Stomach (tissue), 4 donors: ENCODE measurements at regions not wholly inside any gene's neighbourhood (a gene's known extent, or its start where the extent isn't known, plus 50 kb on each side); places are given as distances from the start of the nearest gene placed in this dataset.

ENCODE experiments used
- EP300 ChIP-seq: sonication (generic); formaldehyde crosslinking; IDR thresholded peaks from one replicate; pipeline ENCODE4 v1.6.1; 2017; ENCODE audit warnings: antibody characterized with exemption
- POLR2A ChIP-seq, 4 donors: fragments of 450-650 bp; IDR thresholded peaks; one replicate each; pipeline ENCODE4 v1.6.1; 2016; ENCODE audit warnings: antibody characterized with exemption in 4 of 4, control low read depth in 2 of 4, mild to moderate bottlenecking in 1 of 4, moderate library complexity in 1 of 4
- TF ChIP-seq, protein P1 (sequence below), 7 experiments: fragments of 450-650 bp in 4 of 7; fragments of 200-600 bp in 3 of 7; sonication (generic) in 3 of 7; IDR thresholded peaks; one replicate each; pipeline ENCODE4 v1.5.1; 2016 to 2019; ENCODE audit warnings: antibody characterized with exemption in 7 of 7, control low read depth in 2 of 7, mild to moderate bottlenecking in 1 of 7

DNA sequence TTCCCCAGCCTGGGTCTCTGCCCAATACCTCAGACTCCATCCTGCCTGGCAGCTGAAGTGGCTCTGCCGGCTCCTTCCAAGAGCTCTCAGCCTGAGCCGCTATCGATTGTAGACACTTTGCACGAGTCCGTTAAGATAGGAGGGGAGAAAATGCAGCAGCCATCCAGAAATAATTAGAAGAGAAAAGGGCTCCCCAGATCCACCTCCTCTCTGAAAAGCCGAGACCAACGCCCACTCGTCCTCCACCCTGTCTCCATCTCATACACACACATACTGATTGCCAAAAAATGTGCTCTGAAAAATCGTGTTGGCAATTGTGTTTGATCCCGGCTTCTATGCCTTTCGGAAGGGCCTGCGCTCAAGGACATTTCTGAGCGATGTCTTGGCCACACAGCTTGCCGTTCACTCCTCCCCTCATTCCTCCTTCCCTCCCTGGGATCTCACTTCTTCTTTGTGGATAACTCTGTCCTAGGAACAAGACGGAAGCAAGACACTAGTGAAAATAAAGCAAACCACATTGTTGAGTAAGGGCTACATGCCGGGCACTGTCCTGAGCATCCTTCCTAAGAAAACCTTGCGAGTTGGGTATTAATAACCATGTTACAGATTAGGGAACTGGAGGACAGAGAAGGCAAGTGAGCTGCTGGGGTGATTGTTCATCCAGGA lies 372.8 kb upstream of the MYT1L start:
- TF ChIP-seq POLR2A (IDR thresholded peaks at IDR 0.05) (no peak), EP300 (no peak)
- TF ChIP-seq, protein P1, sequence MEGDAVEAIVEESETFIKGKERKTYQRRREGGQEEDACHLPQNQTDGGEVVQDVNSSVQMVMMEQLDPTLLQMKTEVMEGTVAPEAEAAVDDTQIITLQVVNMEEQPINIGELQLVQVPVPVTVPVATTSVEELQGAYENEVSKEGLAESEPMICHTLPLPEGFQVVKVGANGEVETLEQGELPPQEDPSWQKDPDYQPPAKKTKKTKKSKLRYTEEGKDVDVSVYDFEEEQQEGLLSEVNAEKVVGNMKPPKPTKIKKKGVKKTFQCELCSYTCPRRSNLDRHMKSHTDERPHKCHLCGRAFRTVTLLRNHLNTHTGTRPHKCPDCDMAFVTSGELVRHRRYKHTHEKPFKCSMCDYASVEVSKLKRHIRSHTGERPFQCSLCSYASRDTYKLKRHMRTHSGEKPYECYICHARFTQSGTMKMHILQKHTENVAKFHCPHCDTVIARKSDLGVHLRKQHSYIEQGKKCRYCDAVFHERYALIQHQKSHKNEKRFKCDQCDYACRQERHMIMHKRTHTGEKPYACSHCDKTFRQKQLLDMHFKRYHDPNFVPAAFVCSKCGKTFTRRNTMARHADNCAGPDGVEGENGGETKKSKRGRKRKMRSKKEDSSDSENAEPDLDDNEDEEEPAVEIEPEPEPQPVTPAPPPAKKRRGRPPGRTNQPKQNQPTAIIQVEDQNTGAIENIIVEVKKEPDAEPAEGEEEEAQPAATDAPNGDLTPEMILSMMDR (IDR thresholded peaks at IDR 0.05) = no peak
